ENCODE measurements at regions not wholly inside any gene's neighbourhood (a gene's known extent, or its start where the extent isn't known, plus 50 kb on each side); places are given as distances from the start of the nearest gene placed in this dataset.

DNA sequence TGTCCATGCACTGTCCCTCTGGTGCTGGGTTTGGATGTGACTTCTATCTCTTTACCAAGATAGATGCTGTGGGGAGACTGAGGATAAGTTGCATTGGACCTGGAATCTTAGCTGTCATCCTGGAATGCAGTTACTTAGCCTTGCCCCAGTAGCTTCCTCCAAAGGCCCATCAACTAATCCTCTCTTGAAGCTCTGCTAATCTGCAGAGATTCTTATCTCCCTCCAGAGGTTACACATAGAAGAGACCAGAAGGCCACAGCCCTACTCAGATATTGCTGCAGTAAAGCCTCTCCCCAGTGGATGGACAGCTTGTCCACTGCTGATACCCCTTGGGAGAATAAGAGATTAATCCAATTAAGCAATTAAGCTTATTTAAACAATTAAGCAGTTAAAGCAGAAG, 867.2 kb downstream of the BCL11B start:
- Histone ChIP-seq H3K4me3 (ENCODE audit: low read depth, low read length) (no peak overlapping the region), H3K36me3 (ENCODE audit: control insufficient read depth in 2 of 2, insufficient read depth in 1 of 2, low read length in 2 of 2) (no peaks in the 10 kb centered on the region), H3K4me1 (ENCODE audit: control insufficient read depth, insufficient read depth, low read length) (no peaks in the 10 kb centered on the region), H3K9me3 (ENCODE audit: control insufficient read depth, insufficient read depth, low read depth, low read length) (no peaks in the 10 kb centered on the region), H3K27ac (ENCODE audit: extremely low read depth, low read depth, low read length) (no peak overlapping the region)
- TF ChIP-seq ZNF701 (tag by site-specific recombination; IDR thresholded peaks at IDR 0.05) (no peak), ZNF223 (tag by site-specific recombination; IDR thresholded peaks at IDR 0.05) (no peak), EGR2 (tag by site-specific recombination; IDR thresholded peaks at IDR 0.05; ENCODE audit: low read depth) (no peak), ZNF138 (tag by site-specific recombination; IDR thresholded peaks at IDR 0.05; ENCODE audit: borderline replicate concordance) (no peak), ZNF660 (tag by site-specific recombination; IDR thresholded peaks at IDR 0.05) (no peak), KLF9 (tag by site-specific recombination; IDR thresholded peaks at IDR 0.05; ENCODE audit: low read depth) (no peak), ZNF248 (tag by site-specific recombination; IDR thresholded peaks at IDR 0.05) (no peak), ZNF560 (tag by site-specific recombination; IDR thresholded peaks at IDR 0.05; ENCODE audit: borderline replicate concordance) (no peak)
- TF ChIP-seq, protein P1, sequence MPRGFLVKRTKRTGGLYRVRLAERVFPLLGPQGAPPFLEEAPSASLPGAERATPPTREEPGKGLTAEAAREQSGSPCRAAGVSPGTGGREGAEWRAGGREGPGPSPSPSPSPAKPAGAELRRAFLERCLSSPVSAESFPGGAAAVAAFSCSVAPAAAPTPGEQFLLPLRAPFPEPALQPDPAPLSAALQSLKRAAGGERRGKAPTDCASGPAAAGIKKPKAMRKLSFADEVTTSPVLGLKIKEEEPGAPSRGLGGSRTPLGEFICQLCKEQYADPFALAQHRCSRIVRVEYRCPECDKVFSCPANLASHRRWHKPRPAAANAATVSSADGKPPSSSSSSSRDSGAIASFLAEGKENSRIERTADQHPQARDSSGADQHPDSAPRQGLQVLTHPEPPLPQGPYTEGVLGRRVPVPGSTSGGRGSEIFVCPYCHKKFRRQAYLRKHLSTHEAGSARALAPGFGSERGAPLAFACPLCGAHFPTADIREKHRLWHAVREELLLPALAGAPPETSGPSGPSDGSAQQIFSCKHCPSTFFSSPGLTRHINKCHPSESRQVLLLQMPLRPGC (tag by site-specific recombination; IDR thresholded peaks at IDR 0.05), result no peak
- TF ChIP-seq, protein P2, sequence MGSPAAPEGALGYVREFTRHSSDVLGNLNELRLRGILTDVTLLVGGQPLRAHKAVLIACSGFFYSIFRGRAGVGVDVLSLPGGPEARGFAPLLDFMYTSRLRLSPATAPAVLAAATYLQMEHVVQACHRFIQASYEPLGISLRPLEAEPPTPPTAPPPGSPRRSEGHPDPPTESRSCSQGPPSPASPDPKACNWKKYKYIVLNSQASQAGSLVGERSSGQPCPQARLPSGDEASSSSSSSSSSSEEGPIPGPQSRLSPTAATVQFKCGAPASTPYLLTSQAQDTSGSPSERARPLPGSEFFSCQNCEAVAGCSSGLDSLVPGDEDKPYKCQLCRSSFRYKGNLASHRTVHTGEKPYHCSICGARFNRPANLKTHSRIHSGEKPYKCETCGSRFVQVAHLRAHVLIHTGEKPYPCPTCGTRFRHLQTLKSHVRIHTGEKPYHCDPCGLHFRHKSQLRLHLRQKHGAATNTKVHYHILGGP (tag by site-specific recombination; IDR thresholded peaks at IDR 0.05), result no peak
- POLR2A ChIA-PET, result no interaction called here
- CTCF ChIA-PET, result interaction anchor here (0.6 kb wide), 1 partner anchor 1664 kb away, joined by 3 read pairs; no protein-coding TSS in a partner anchor

DNA sequence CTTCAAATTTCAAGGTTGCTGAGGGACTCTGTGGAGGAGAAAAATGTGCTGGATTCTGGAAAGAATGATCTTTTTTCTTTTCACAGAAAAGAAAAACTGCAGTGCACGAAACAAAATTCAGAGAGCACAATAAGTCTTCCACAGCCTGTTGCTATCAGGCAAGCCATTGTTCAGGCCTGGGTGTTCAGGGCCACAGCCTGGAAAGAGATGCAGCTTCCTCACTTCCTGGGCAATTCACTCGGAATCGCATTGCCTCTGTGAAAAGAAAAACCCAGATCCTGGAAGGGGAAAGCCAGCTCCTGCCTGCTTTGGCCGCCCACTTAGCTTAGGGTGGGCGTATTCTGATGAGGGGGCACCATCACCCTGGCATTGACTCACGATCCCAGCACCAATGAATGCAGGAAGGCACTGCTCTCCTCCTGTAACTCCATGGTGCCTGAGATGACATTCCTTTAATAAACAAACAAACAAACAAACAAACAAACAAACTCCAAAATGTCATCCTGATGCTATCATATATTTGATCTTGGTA, 863.9 kb downstream of the BCL11B start:
- H3K9me3 ChIP-seq (ENCODE audit: control insufficient read depth, insufficient read depth, low read depth, low read length), result no peaks in the 10 kb centered on the region
- no peaks in the 10 kb centered on the region for H3K36me3 ChIP-seq (ENCODE audit: control insufficient read depth in 2 of 2, insufficient read depth in 1 of 2, low read length in 2 of 2)
- ChIA-PET CTCF (no interaction called here), POLR2A (no interaction called here)
- H3K4me1 ChIP-seq (ENCODE audit: control insufficient read depth, insufficient read depth, low read length), result no peaks in the 10 kb centered on the region
- TF ChIP-seq ZNF664 (tag by site-specific recombination; IDR thresholded peaks at IDR 0.05) (no peak), ZNF416 (tag by site-specific recombination; IDR thresholded peaks at IDR 0.05) (no peak), KLF1 (tag by site-specific recombination; IDR thresholded peaks at IDR 0.05) (no peak), ZNF654 (tag by site-specific recombination; IDR thresholded peaks at IDR 0.05; ENCODE audit: low read depth) (no peak)
- H3K27ac ChIP-seq (ENCODE audit: extremely low read depth, low read depth, low read length), result no peak overlapping the region
- no peak overlapping the region for H3K4me3 ChIP-seq (ENCODE audit: low read depth, low read length)

DNA sequence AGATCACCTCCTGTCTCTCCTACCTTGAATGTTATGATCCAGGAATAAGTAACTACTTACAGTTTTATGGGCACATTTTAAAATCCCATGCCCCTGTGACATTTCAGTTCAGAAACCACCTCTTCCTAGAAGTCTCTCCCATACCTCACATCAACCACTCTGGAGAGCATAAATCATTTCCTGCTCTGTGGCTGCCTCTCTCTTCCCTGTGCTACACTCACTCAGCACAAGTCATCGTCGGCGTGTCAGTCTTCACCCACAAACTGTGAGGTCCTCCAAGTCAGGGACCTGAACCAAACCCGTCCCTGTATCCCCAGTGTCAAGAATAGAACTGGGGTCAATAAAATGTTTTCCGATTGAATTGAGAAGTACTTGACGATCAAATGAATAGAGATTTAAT, 863.3 kb downstream of the BCL11B start:
- Histone ChIP-seq H3K27ac (ENCODE audit: extremely low read depth, low read depth, low read length) (no peak overlapping the region), H3K9me3 (ENCODE audit: control insufficient read depth, insufficient read depth, low read depth, low read length) (no peaks in the 10 kb centered on the region), H3K4me3 (ENCODE audit: low read depth, low read length) (no peak overlapping the region), H3K4me1 (ENCODE audit: control insufficient read depth, insufficient read depth, low read length) (no peaks in the 10 kb centered on the region), H3K36me3 (ENCODE audit: control insufficient read depth in 2 of 2, insufficient read depth in 1 of 2, low read length in 2 of 2) (no peaks in the 10 kb centered on the region)
- TF ChIP-seq ZNF223 (tag by site-specific recombination; IDR thresholded peaks at IDR 0.05), result no peak
- TF ChIP-seq, protein P3, sequence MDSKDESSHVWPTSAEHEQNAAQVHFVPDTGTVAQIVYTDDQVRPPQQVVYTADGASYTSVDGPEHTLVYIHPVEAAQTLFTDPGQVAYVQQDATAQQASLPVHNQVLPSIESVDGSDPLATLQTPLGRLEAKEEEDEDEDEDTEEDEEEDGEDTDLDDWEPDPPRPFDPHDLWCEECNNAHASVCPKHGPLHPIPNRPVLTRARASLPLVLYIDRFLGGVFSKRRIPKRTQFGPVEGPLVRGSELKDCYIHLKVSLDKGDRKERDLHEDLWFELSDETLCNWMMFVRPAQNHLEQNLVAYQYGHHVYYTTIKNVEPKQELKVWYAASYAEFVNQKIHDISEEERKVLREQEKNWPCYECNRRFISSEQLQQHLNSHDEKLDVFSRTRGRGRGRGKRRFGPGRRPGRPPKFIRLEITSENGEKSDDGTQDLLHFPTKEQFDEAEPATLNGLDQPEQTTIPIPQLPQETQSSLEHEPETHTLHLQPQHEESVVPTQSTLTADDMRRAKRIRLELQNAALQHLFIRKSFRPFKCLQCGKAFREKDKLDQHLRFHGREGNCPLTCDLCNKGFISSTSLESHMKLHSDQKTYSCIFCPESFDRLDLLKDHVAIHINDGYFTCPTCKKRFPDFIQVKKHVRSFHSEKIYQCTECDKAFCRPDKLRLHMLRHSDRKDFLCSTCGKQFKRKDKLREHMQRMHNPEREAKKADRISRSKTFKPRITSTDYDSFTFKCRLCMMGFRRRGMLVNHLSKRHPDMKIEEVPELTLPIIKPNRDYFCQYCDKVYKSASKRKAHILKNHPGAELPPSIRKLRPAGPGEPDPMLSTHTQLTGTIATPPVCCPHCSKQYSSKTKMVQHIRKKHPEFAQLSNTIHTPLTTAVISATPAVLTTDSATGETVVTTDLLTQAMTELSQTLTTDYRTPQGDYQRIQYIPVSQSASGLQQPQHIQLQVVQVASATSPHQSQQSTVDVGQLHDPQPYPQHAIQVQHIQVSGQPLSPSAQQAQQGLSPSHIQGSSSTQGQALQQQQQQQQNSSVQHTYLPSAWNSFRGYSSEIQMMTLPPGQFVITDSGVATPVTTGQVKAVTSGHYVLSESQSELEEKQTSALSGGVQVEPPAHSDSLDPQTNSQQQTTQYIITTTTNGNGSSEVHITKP (tag by site-specific recombination; IDR thresholded peaks at IDR 0.05), result no peak
- TF ChIP-seq ZNF416 (tag by site-specific recombination; IDR thresholded peaks at IDR 0.05), result no peak
- TF ChIP-seq, protein P4, sequence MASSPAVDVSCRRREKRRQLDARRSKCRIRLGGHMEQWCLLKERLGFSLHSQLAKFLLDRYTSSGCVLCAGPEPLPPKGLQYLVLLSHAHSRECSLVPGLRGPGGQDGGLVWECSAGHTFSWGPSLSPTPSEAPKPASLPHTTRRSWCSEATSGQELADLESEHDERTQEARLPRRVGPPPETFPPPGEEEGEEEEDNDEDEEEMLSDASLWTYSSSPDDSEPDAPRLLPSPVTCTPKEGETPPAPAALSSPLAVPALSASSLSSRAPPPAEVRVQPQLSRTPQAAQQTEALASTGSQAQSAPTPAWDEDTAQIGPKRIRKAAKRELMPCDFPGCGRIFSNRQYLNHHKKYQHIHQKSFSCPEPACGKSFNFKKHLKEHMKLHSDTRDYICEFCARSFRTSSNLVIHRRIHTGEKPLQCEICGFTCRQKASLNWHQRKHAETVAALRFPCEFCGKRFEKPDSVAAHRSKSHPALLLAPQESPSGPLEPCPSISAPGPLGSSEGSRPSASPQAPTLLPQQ (tag by site-specific recombination; IDR thresholded peaks at IDR 0.05), result no peak
- TF ChIP-seq, protein P5, sequence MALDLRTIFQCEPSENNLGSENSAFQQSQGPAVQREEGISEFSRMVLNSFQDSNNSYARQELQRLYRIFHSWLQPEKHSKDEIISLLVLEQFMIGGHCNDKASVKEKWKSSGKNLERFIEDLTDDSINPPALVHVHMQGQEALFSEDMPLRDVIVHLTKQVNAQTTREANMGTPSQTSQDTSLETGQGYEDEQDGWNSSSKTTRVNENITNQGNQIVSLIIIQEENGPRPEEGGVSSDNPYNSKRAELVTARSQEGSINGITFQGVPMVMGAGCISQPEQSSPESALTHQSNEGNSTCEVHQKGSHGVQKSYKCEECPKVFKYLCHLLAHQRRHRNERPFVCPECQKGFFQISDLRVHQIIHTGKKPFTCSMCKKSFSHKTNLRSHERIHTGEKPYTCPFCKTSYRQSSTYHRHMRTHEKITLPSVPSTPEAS (tag by site-specific recombination; IDR thresholded peaks at IDR 0.05), result no peak
- no peak for TF ChIP-seq GLI2 (tag by site-specific recombination; IDR thresholded peaks at IDR 0.05; ENCODE audit: borderline replicate concordance, low read depth)
- CTCF ChIA-PET, result no interaction called here
- POLR2A ChIA-PET, result no interaction called here
